HuH-7.5 (cell line): ENCODE measurements at regions not wholly inside any gene's neighbourhood (a gene's known extent, or its start where the extent isn't known, plus 50 kb on each side); places are given as distances from the start of the nearest gene placed in this dataset.

ENCODE experiments used
- DNase-seq: peaks from one replicate; pipeline ENCODE4 v3.0.0; 2011; ENCODE audit warnings: low spot score

GRCh38 chr14:100673807-100674154 is 52.9 kb upstream of the DLK1 start:
- DNase-seq = no peak

DNA sequence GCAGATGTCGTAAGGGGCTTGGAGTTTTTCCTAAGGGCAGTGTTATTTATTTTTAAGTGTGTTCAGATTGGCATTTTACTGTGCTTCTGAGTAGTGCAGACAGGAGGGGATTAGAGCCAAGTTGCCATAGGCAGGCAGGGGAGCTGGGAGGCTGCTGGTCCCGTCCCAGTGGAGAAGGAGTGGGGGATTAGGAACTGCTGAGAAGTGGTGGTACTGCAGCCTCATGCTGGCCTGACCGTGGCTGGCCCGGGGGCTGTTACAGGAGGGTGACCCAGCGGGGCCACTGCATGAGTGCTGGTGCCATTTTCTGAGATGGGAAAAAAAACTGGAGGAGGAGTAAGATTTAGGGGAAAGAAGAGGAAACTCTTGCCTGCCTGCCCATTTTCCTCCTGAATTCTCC is 52.3 kb upstream of the DLK1 start:
- DNase-seq = no peak

DNA sequence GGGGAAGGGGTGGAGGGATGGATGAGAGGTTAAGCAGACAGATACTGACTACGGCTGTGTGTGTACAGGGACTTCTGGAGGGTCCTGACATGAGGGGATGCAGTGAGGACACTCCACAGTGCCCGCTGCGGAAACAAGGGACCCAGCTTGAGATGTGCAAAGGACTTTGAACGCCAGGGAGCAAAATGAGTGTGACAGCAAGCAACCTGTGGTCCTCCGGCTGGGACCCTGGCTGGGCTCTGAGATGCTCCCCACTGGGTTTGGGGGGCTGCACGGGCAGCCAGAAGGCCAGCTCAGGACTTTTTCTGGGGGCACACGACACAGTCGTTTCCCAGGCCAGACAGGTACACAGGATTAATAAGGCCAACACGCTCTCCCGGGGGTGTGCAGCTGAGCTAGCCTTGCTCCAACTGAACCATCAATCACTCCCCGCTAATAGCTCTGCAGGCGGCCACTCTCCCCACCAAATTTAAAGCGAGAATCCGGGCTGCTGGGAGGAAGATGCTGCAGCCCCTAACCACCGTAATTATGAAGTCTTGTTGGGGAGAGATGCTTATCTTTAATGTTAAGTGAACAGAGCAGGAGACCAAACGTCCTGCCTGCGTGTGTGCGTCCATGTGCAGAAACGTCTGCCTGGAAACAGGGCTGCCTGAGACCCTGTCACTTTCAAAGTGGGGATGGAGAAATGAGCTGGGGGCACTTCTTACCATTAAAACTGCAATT is 51.6 kb upstream of the DLK1 start:
- DNase-seq = no peak

DNA sequence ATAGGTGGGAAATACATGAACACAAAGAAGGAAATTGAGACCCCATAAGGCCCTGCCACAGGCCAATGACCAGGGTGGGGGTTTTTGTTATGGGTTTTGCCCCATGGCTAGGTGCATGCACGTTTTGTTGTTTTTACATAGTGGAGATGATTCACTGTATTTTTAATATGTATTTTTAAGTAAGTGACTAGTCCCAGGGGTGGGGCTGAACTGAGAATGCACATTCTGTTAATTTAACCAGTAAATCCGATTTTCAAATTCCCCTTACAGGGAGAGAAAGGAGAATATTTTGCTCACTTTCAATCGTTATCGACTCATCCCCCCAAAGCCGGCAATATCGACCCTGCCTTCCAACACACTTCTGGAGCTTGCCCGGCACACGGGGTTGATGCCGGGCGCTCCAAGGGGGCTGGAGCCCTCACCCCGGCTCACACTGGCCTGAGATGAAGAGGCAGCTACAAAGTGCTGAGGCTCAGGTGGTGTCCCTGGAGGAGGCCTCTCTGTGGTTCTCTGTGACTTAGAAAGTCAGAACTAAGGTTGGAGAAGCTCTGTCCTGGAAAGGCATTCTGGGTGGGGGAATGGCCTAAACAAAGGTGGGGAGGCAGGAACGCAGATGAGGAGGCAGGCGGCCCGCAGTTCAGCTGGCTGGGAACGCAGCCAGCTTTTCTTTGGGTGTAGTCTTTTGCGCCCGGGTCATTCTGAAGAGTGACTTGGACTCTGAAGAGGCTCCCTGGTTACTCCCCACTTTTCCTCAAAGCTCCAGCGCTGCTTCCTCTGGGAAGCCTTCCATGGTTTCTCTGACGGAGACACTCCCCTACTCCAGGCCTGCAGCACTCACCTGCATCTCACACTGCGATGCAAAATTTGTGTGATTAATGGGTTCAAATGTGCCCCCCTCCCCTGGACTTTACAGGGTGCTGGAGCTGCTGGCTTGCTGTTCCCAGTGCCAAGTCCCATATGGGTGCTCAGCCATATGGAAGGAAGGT is 50.7 kb upstream of the DLK1 start:
- no peak for DNase-seq
